CD8-positive, alpha-beta memory T cell (primary cell): ENCODE measurements at regions not wholly inside any gene's neighbourhood (a gene's known extent, or its start where the extent isn't known, plus 50 kb on each side); places are given as distances from the start of the nearest gene placed in this dataset.
"Not testable (repeated sequence)": the region's sequence is repeated elsewhere in the genome, so short reads cannot be mapped to it uniquely, and the experiment has no call there.

Experiments
- CTCF ChIA-PET: fragments of 350-600 bp; sonication (Branson Sonifier 250); formaldehyde crosslinking; loops from one replicate; lab custom pipeline; 2021; ENCODE audit warnings: antibody characterized with exemption; lab: Charles Lee
- POLR2A ChIA-PET: fragments of 350-600 bp; sonication (Branson Sonifier 250); formaldehyde crosslinking; loops from one replicate; lab custom pipeline; 2021; ENCODE audit warnings: antibody characterized with exemption; lab: Charles Lee
- DNase-seq, 5 donors: peaks; one replicate each; pipeline versions ENCODE4 v3.0.0 to v3.0.0-alpha.2; 2020 to 2022; ENCODE audit warnings: mixed read lengths in 1 of 5
- H3K27ac ChIP-seq: one replicate; pipeline ENCODE4 v1.7.0; 2013; ENCODE audit warnings: low read depth, mild to moderate bottlenecking, low read length, moderate library complexity
- H3K27me3 ChIP-seq: 2 replicates; pipeline ENCODE4 v1.7.0; 2013; ENCODE audit warnings: low read length, mild to moderate bottlenecking; ENCODE audit not compliant: insufficient read depth, poor library complexity, severe bottlenecking
- H3K36me3 ChIP-seq: 2 replicates; pipeline ENCODE4 v1.7.0; 2013; ENCODE audit warnings: mild to moderate bottlenecking, low read length, moderate library complexity; ENCODE audit not compliant: insufficient read depth
- H3K4me1 ChIP-seq: 2 replicates; pipeline ENCODE4 v1.7.0; 2013; ENCODE audit warnings: mild to moderate bottlenecking, low read length, moderate library complexity; ENCODE audit not compliant: insufficient read depth
- H3K4me3 ChIP-seq: 2 replicates; pipeline ENCODE4 v1.7.0; 2013; ENCODE audit warnings: mild to moderate bottlenecking, low read length
- H3K9me3 ChIP-seq: 2 replicates; pipeline ENCODE4 v1.7.0; 2013; ENCODE audit warnings: mild to moderate bottlenecking, low read length
- H3K27ac Mint-ChIP-seq, 8 donors: one replicate each; pipeline ENCODE4 v1.8.0; 2020 to 2021; ENCODE audit warnings: mixed read lengths in 8 of 8, mild to moderate bottlenecking in 6 of 8, inconsistent platforms in 3 of 8, moderate library complexity in 3 of 8
- H3K27me3 Mint-ChIP-seq, 2 donors: one replicate each; pipeline ENCODE4 v1.8.0; 2020 to 2021; ENCODE audit warnings: mixed read lengths in 2 of 2, mild to moderate bottlenecking in 1 of 2, moderate library complexity in 1 of 2
- H3K36me3 Mint-ChIP-seq, 3 donors: one replicate each; pipeline ENCODE4 v1.8.0; 2020 to 2021; ENCODE audit warnings: mixed read lengths in 3 of 3, inconsistent platforms in 1 of 3, mild to moderate bottlenecking in 1 of 3
- H3K4me1 Mint-ChIP-seq, 3 donors: one replicate each; pipeline ENCODE4 v1.8.0; 2020 to 2021; ENCODE audit warnings: mixed read lengths in 3 of 3, inconsistent platforms in 1 of 3, mild to moderate bottlenecking in 1 of 3
- H3K4me3 Mint-ChIP-seq, 7 donors: one replicate each; pipeline ENCODE4 v1.8.0; 2020 to 2021; ENCODE audit warnings: mixed read lengths in 7 of 7, mild to moderate bottlenecking in 6 of 7, moderate library complexity in 4 of 7, inconsistent platforms in 2 of 7
- H3K9me3 Mint-ChIP-seq, 5 donors: one replicate each; pipeline ENCODE4 v1.8.0; 2020 to 2022; ENCODE audit warnings: mixed read lengths in 5 of 5, mild to moderate bottlenecking in 3 of 5, moderate library complexity in 2 of 5, inconsistent platforms in 1 of 5

- Histone ChIP-seq H3K36me3 (no peaks in the 10 kb centered on the region), H3K4me1 (no peaks in the 10 kb centered on the region), H3K9me3 (no peaks in the 10 kb centered on the region), H3K4me3 (no peak overlapping the region), H3K27ac (no peak overlapping the region), H3K27me3 (no peaks in the 10 kb centered on the region)
- Mint-ChIP-seq H3K9me3 (peaks cover 0 to 11% (median 0%) of the 10 kb centered on the region in 5 donors), H3K27ac (no peak overlapping the region), H3K4me3 (no peak overlapping the region), H3K4me1 (no peaks in the 10 kb centered on the region), H3K36me3 (no peaks in the 10 kb centered on the region), H3K27me3 (no peaks in the 10 kb centered on the region)
- ChIA-PET POLR2A (no interaction called here), CTCF (no interaction called here)
- no peak for DNase-seq
Observed at GRCh38 chr5:18438126-18438525, 803.9 kb downstream of the TAF11L14 start.

GRCh38 chr5:18455521-18455920 lies 821.3 kb downstream of the TAF11L14 start:
- H3K36me3 Mint-ChIP-seq, result no peaks in the 10 kb centered on the region
- no peaks in the 10 kb centered on the region for H3K4me1 Mint-ChIP-seq
- CTCF ChIA-PET, result no interaction called here

GRCh38 chr5:18457255-18457654 lies 823.0 kb downstream of the TAF11L14 start:
- H3K9me3 ChIP-seq, result no peaks in the 10 kb centered on the region
- H3K4me3 ChIP-seq, result no peak overlapping the region
- no peaks in the 10 kb centered on the region for H3K27me3 ChIP-seq
- Mint-ChIP-seq H3K36me3 (no peaks in the 10 kb centered on the region), H3K27me3 (no peaks in the 10 kb centered on the region), H3K27ac (no peak overlapping the region), H3K9me3 (peaks cover 2 to 10% (median 4%) of the 10 kb centered on the region in 5 donors), H3K4me3 (no peak overlapping the region), H3K4me1 (no peaks in the 10 kb centered on the region)
- CTCF ChIA-PET, result no interaction called here
- POLR2A ChIA-PET, result no interaction called here
- H3K36me3 ChIP-seq, result no peaks in the 10 kb centered on the region
- no peak overlapping the region for H3K27ac ChIP-seq
- DNase-seq, result no peak
- no peaks in the 10 kb centered on the region for H3K4me1 ChIP-seq

More at GRCh38 chr5:18455521-18455920, 821.3 kb downstream of the TAF11L14 start:
- H3K9me3 Mint-ChIP-seq, result peaks cover 2 to 15% (median 6%) of the 10 kb centered on the region in 5 donors
- Histone ChIP-seq H3K9me3 (no peaks in the 10 kb centered on the region), H3K4me1 (no peaks in the 10 kb centered on the region), H3K27ac (no peak overlapping the region), H3K36me3 (no peaks in the 10 kb centered on the region), H3K4me3 (no peak overlapping the region), H3K27me3 (no peaks in the 10 kb centered on the region)
- H3K27ac Mint-ChIP-seq, result no peak overlapping the region
- no peaks in the 10 kb centered on the region for H3K27me3 Mint-ChIP-seq
- POLR2A ChIA-PET, result no interaction called here
- no peak for DNase-seq
- H3K4me3 Mint-ChIP-seq, result no peak overlapping the region

- POLR2A ChIA-PET, result no interaction called here
- no peaks in the 10 kb centered on the region for H3K9me3 ChIP-seq
- H3K27ac Mint-ChIP-seq, result no peak overlapping the region
Observed at GRCh38 chr5:18461766-18462165, 827.5 kb downstream of the TAF11L14 start.

GRCh38 chr5:18465833-18466681 lies 831.8 kb downstream of the TAF11L14 start:
- Histone ChIP-seq H3K27ac (no peak overlapping the region), H3K9me3 (no peaks in the 10 kb centered on the region), H3K36me3 (no peaks in the 10 kb centered on the region), H3K4me3 (no peak overlapping the region), H3K4me1 (no peaks in the 10 kb centered on the region), H3K27me3 (no peaks in the 10 kb centered on the region)
- Mint-ChIP-seq H3K27ac (no peak overlapping the region), H3K9me3 (peaks cover 0 to 2% (median 0%) of the 10 kb centered on the region in 5 donors), H3K4me3 (no peak overlapping the region), H3K27me3 (no peaks in the 10 kb centered on the region), H3K4me1 (no peaks in the 10 kb centered on the region), H3K36me3 (no peaks in the 10 kb centered on the region)
- ChIA-PET CTCF (interaction anchor here (0.9 kb wide), 1 partner anchor 16 kb away, joined by 3 read pairs; no protein-coding TSS in a partner anchor), POLR2A (no interaction called here)
- peak in 1 of 5 donors; percentile 1 for DNase-seq

More at GRCh38 chr5:18461766-18462165, 827.5 kb downstream of the TAF11L14 start:
- Histone ChIP-seq H3K27me3 (no peaks in the 10 kb centered on the region), H3K4me1 (no peaks in the 10 kb centered on the region), H3K27ac (no peak overlapping the region), H3K4me3 (no peak overlapping the region), H3K36me3 (no peaks in the 10 kb centered on the region)
- H3K4me1 Mint-ChIP-seq, result no peaks in the 10 kb centered on the region
- H3K4me3 Mint-ChIP-seq, result no peak overlapping the region
- H3K9me3 Mint-ChIP-seq, result peaks cover 0 to 5% (median 2%) of the 10 kb centered on the region in 5 donors
- no peaks in the 10 kb centered on the region for H3K27me3 Mint-ChIP-seq
- no peaks in the 10 kb centered on the region for H3K36me3 Mint-ChIP-seq
- DNase-seq, result no peak
- CTCF ChIA-PET, result interaction anchor here (1.1 kb wide), 1 partner anchor 237 kb away, joined by 3 read pairs; no protein-coding TSS in a partner anchor

- H3K4me3 ChIP-seq, result no peak overlapping the region
- H3K9me3 Mint-ChIP-seq, result peaks cover 0 to 6% (median 0%) of the 10 kb centered on the region in 5 donors
- ChIA-PET POLR2A (no interaction called here), CTCF (interaction anchor here (0.9 kb wide), 1 partner anchor 17 kb away, joined by 3 read pairs; no protein-coding TSS in a partner anchor)
- H3K27me3 Mint-ChIP-seq, result no peaks in the 10 kb centered on the region
- H3K4me3 Mint-ChIP-seq, result no peak overlapping the region
- no peaks in the 10 kb centered on the region for H3K27me3 ChIP-seq
- no peaks in the 10 kb centered on the region for H3K36me3 Mint-ChIP-seq
- no peak for DNase-seq
- H3K27ac Mint-ChIP-seq, result no peak overlapping the region
- no peaks in the 10 kb centered on the region for H3K4me1 ChIP-seq
- no peaks in the 10 kb centered on the region for H3K4me1 Mint-ChIP-seq
- H3K27ac ChIP-seq, result no peak overlapping the region
- H3K36me3 ChIP-seq, result no peaks in the 10 kb centered on the region
- no peaks in the 10 kb centered on the region for H3K9me3 ChIP-seq
Observed at GRCh38 chr5:18466731-18467130, 832.5 kb downstream of the TAF11L14 start.

- H3K4me1 ChIP-seq, H3K4me3 Mint-ChIP-seq, CTCF ChIA-PET, H3K4me3 ChIP-seq, H3K27me3 Mint-ChIP-seq, H3K36me3 ChIP-seq, H3K9me3 ChIP-seq, H3K9me3 Mint-ChIP-seq, H3K4me1 Mint-ChIP-seq, H3K36me3 Mint-ChIP-seq, H3K27ac ChIP-seq, H3K27ac Mint-ChIP-seq, H3K27me3 ChIP-seq, DNase-seq, POLR2A ChIA-PET: not testable (repeated sequence)
Observed at GRCh38 chr5:18471791-18472190, 837.5 kb downstream of the TAF11L14 start.

- Histone ChIP-seq H3K36me3 (no peaks in the 10 kb centered on the region), H3K27ac (no peak overlapping the region), H3K4me3 (no peak overlapping the region), H3K27me3 (no peaks in the 10 kb centered on the region), H3K9me3 (no peaks in the 10 kb centered on the region), H3K4me1 (no peaks in the 10 kb centered on the region)
- no peaks in the 10 kb centered on the region for H3K4me1 Mint-ChIP-seq
- H3K36me3 Mint-ChIP-seq, result no peaks in the 10 kb centered on the region
- H3K27ac Mint-ChIP-seq, result no peak overlapping the region
- ChIA-PET POLR2A (interaction anchor here (0.5 kb wide), 1 partner anchor 24 kb away, joined by 3 read pairs; no protein-coding TSS in a partner anchor), CTCF (no interaction called here)
- H3K4me3 Mint-ChIP-seq, result no peak overlapping the region
- H3K27me3 Mint-ChIP-seq, result no peaks in the 10 kb centered on the region
- DNase-seq, result no peak
- peaks cover 0 to 10% (median 0%) of the 10 kb centered on the region in 5 donors for H3K9me3 Mint-ChIP-seq
Observed at GRCh38 chr5:18483451-18483850, 849.2 kb downstream of the TAF11L14 start.
